PC-9 (cell line): ENCODE measurements at regions not wholly inside any gene's neighbourhood (a gene's known extent, or its start where the extent isn't known, plus 50 kb on each side); places are given as distances from the start of the nearest gene placed in this dataset.
"Not testable (repeated sequence)": the region's sequence is repeated elsewhere in the genome, so short reads cannot be mapped to it uniquely, and the experiment has no call there.

Experiments
- BruUV-seq: library from RNA; stranded (reverse); fragments of 400-500 nt; replicated peaks from 2 replicates; lab custom pipeline; 2021; lab: Mats Ljungman, UMichigan
- CTCF ChIA-PET: fragments of 300-600 bp; sonication (Branson Sonifier 250); formaldehyde crosslinking; loops from one replicate; lab custom pipeline; 2022; ENCODE audit warnings: antibody characterized with exemption; lab: Charles Lee
- POLR2A ChIA-PET: fragments of 300-600 bp; sonication (Branson Sonifier 250); formaldehyde crosslinking; loops from one replicate; lab custom pipeline; 2022; ENCODE audit warnings: antibody characterized with exemption; ENCODE audit not compliant: unreplicated experiment; lab: Charles Lee
- DNase-seq, 2 experiments: peaks; one replicate each; pipeline versions ENCODE4 v3.0.0 to v3.0.0-alpha.2; 2015 to 2022; ENCODE audit warnings: mixed read lengths in 1 of 2
- H2AFZ ChIP-seq: fragments of 200-600 bp; sonication (generic); 2 replicates; pipeline ENCODE4 v1.8.1; 2017; ENCODE audit warnings: antibody characterized with exemption
- H3F3A ChIP-seq: fragments of 200-600 bp; sonication (generic); 2 replicates; pipeline ENCODE4 v1.8.1; 2017; ENCODE audit warnings: antibody characterized with exemption, mild to moderate bottlenecking, low read depth; ENCODE audit not compliant: insufficient read depth
- H3K27ac ChIP-seq: fragments of 200-600 bp; sonication (generic); 2 replicates; pipeline ENCODE4 v1.6.1; 2016; ENCODE audit warnings: mixed run types
- H3K27me3 ChIP-seq: fragments of 200-600 bp; sonication (generic); 2 replicates; pipeline ENCODE4 v1.6.1; 2016; ENCODE audit warnings: low read depth, mixed run types; ENCODE audit not compliant: insufficient read depth
- H3K36me3 ChIP-seq: fragments of 200-600 bp; sonication (generic); 2 replicates; pipeline ENCODE4 v1.6.1; 2016; ENCODE audit warnings: low read depth, mixed run types
- H3K4me1 ChIP-seq: fragments of 200-600 bp; sonication (generic); replicated peaks from 2 replicates; pipeline ENCODE4 v1.6.1; 2016; ENCODE audit warnings: mixed run types; ENCODE audit not compliant: insufficient read depth
- H3K4me2 ChIP-seq: fragments of 200-600 bp; sonication (generic); 2 replicates; pipeline ENCODE4 v1.6.1; 2017; ENCODE audit warnings: mixed run types
- H3K4me3 ChIP-seq: fragments of 200-600 bp; sonication (generic); 2 replicates; pipeline ENCODE4 v1.6.1; 2016; ENCODE audit warnings: mixed run types
- H3K79me2 ChIP-seq: fragments of 200-600 bp; sonication (generic); 2 replicates; pipeline ENCODE4 v1.6.1; 2017; ENCODE audit warnings: low read depth, mixed run types
- H3K9me2 ChIP-seq: fragments of 200-600 bp; sonication (generic); 2 replicates; pipeline ENCODE4 v1.8.1; 2017; ENCODE audit warnings: mild to moderate bottlenecking; ENCODE audit not compliant: insufficient read depth
- H3K9me3 ChIP-seq: fragments of 200-600 bp; sonication (generic); 2 replicates; pipeline ENCODE4 v1.8.1; 2016; ENCODE audit warnings: low read depth; ENCODE audit not compliant: insufficient read depth
- H4K20me1 ChIP-seq: fragments of 200-600 bp; sonication (generic); 2 replicates; pipeline ENCODE4 v1.8.1; 2017; ENCODE audit not compliant: insufficient read depth
- CTCF ChIP-seq: fragments of 200-600 bp; sonication (generic); conservative IDR thresholded peaks from 2 replicates; pipeline ENCODE4 v1.6.1; 2017; ENCODE audit warnings: mixed run types, antibody characterized with exemption, mild to moderate bottlenecking, moderate library complexity
- EZH2 ChIP-seq: fragments of 200-600 bp; sonication (generic); IDR thresholded peaks from 2 replicates; pipeline ENCODE4 v1.8.0; 2017; ENCODE audit warnings: antibody characterized with exemption, low read depth
- intact Hi-C: fragments of 100-400 bp; cut with micrococcal nuclease; formaldehyde crosslinking; loops from one replicate; pipeline ENCODE4 v1.10.0; 2022; ENCODE audit not compliant: unreplicated experiment

- no peak overlapping the region for H3K27ac ChIP-seq
- no TSS peak for BruUV-seq
- H3K9me3 ChIP-seq, result no peaks in the 10 kb centered on the region
- no peaks in the 10 kb centered on the region for H3F3A ChIP-seq
- no peak overlapping the region for H3K4me3 ChIP-seq
- H3K4me2 ChIP-seq, result no peak overlapping the region
- H2AFZ ChIP-seq, result no peak overlapping the region
- no peaks in the 10 kb centered on the region for H3K27me3 ChIP-seq
- no peaks in the 10 kb centered on the region for H3K9me2 ChIP-seq
- H4K20me1 ChIP-seq, result no peaks in the 10 kb centered on the region
- DNase-seq, result no peak
- no peaks in the 10 kb centered on the region for H3K79me2 ChIP-seq
- H3K36me3 ChIP-seq, result no peaks in the 10 kb centered on the region
- CTCF ChIA-PET, result no interaction called here
- TF ChIP-seq EZH2 (no peak), CTCF (no peak)
- POLR2A ChIA-PET, result no interaction called here
- no peaks in the 10 kb centered on the region for H3K4me1 ChIP-seq
- intact Hi-C loops, result no loop called here
Observed at GRCh38 chr10:26932576-26932975, 71.8 kb upstream of the ABI1 start.

- Histone ChIP-seq H3K4me1 (no peaks in the 10 kb centered on the region), H2AFZ (no peak overlapping the region), H3K27ac (no peak overlapping the region), H3F3A (no peaks in the 10 kb centered on the region), H3K27me3 (0 out of 2 replicates have a peak, but pooled peaks cover 2% of the 10 kb centered on the region), H3K79me2 (no peaks in the 10 kb centered on the region), H3K36me3 (no peaks in the 10 kb centered on the region), H4K20me1 (no peaks in the 10 kb centered on the region), H3K4me2 (no peak overlapping the region), H3K9me2 (no peaks in the 10 kb centered on the region), H3K9me3 (no peaks in the 10 kb centered on the region), H3K4me3 (no peak overlapping the region)
- no peak for DNase-seq
- TF ChIP-seq EZH2 (no peak), CTCF (no peak)
- no TSS peak for BruUV-seq
- CTCF ChIA-PET, result no interaction called here
- intact Hi-C loops, result no loop called here
- POLR2A ChIA-PET, result no interaction called here
Observed at GRCh38 chr10:26931223-26931622, 70.5 kb upstream of the ABI1 start.

GRCh38 chr10:26922824-26923223 is 62.1 kb upstream of the ABI1 start:
- CTCF ChIA-PET, H3K36me3 ChIP-seq, H3K4me1 ChIP-seq, H2AFZ ChIP-seq, H3K4me2 ChIP-seq, H3K27me3 ChIP-seq, intact Hi-C loops, H3F3A ChIP-seq, H3K9me2 ChIP-seq, POLR2A ChIA-PET, H3K9me3 ChIP-seq, H3K79me2 ChIP-seq, DNase-seq, H3K27ac ChIP-seq, H4K20me1 ChIP-seq, H3K4me3 ChIP-seq, BruUV-seq: not testable (repeated sequence)

- H3F3A ChIP-seq, H3K79me2 ChIP-seq, POLR2A ChIA-PET, intact Hi-C loops, BruUV-seq, H3K27me3 ChIP-seq, H3K9me3 ChIP-seq, H2AFZ ChIP-seq, H3K4me1 ChIP-seq, H3K9me2 ChIP-seq, H3K36me3 ChIP-seq, H3K27ac ChIP-seq, CTCF ChIA-PET, H3K4me2 ChIP-seq, DNase-seq, H4K20me1 ChIP-seq, H3K4me3 ChIP-seq: not testable (repeated sequence)
Observed at GRCh38 chr10:26919156-26919860, 58.5 kb upstream of the ABI1 start.
